ENCODE measurements at regions not wholly inside any gene's neighbourhood (a gene's known extent, or its start where the extent isn't known, plus 50 kb on each side); places are given as distances from the start of the nearest gene placed in this dataset.
"Not testable (repeated sequence)": the region's sequence is repeated elsewhere in the genome, so short reads cannot be mapped to it uniquely, and the experiment has no call there.

DNA sequence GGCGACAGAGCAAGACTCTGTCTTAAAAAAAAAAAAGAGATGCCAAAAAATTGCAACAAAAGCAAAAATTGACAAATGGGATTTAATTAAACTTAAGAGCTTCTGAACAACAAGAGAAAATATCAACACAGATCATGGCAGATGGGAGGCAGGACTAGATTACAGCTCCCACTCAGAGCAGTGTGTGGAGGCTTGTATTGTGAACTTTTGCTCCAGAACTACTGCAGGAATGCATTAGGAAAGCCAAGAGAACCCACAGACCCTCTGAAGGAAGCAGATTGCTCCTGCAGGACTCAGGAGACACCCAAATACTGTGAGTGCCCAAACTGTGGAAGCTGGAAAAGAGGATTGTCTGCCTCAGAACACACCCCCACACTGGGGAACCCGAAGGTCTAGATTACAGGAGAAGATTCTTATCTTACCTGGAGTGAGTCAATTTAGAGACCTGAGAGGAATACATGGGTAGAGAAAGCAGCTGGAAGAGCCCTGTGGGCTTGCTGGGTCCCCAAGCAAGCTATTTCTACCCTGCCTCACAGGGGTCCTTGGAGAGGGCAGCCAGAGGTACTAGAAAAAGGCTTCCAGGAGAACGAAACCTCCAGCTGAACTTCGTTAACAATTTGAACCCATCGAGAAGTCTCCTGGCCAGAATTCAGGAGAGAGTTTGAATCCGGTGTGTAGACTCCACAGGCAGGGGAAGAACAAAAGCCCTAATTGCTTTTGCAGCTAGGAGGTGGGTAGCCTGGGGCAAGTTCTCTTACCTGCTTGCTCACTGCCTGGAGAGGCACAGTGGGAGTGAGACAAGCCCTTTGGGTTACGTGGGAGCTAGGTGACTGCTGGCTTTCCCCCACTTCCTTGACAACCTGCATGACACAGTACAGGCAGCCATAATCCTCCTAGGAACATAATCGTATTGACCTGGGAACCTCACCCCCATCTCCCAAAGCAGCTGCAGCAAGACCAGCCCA lies 593.4 kb upstream of the RGMB start:
- no peaks in the 10 kb centered on the region for H3K27me3 ChIP-seq (replicated peaks; ENCODE audit: control insufficient read depth, insufficient read depth, low read length)
- no peak for DNase-seq (ENCODE audit: extremely low read depth, insufficient read length)
- TF ChIP-seq, protein P1, sequence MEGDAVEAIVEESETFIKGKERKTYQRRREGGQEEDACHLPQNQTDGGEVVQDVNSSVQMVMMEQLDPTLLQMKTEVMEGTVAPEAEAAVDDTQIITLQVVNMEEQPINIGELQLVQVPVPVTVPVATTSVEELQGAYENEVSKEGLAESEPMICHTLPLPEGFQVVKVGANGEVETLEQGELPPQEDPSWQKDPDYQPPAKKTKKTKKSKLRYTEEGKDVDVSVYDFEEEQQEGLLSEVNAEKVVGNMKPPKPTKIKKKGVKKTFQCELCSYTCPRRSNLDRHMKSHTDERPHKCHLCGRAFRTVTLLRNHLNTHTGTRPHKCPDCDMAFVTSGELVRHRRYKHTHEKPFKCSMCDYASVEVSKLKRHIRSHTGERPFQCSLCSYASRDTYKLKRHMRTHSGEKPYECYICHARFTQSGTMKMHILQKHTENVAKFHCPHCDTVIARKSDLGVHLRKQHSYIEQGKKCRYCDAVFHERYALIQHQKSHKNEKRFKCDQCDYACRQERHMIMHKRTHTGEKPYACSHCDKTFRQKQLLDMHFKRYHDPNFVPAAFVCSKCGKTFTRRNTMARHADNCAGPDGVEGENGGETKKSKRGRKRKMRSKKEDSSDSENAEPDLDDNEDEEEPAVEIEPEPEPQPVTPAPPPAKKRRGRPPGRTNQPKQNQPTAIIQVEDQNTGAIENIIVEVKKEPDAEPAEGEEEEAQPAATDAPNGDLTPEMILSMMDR (IDR thresholded peaks at IDR 0.05; ENCODE audit: insufficient read depth, low read length, poor library complexity, severe bottlenecking) = no peak
- no peak overlapping the region for H3K4me3 ChIP-seq (replicated peaks; ENCODE audit: low read depth, low read length)
- no peaks in the 10 kb centered on the region for H3K36me3 ChIP-seq (ENCODE audit: control insufficient read depth, insufficient read depth, low read length)

DNA sequence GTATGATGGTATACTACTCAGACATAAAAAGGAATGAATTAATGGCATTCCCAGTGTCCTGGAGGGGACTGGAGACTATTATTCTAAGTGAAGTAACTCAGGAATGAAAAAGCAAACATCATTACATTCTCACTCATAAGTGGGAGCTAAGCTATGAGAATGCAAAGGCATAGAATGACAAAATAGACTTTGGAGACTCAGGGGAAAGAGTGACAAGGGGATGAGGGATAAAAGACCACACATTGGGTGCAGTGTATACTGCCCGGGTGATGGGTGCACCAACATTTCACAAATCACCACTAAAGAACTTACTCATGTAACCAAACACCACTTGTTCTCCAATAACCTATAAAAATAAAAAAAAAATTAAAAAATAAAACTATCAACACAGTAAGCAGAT lies 587.3 kb upstream of the RGMB start:
- TF ChIP-seq, protein P1 (IDR thresholded peaks at IDR 0.05; ENCODE audit: insufficient read depth, low read length, poor library complexity, severe bottlenecking) = no peak
- no peaks in the 10 kb centered on the region for H3K36me3 ChIP-seq (ENCODE audit: control insufficient read depth, insufficient read depth, low read length)

GRCh38 chr5:98187945-98188344 lies 585.5 kb upstream of the RGMB start:
- H3K4me3 ChIP-seq (replicated peaks; ENCODE audit: low read depth, low read length) = no peak overlapping the region
- no peak for DNase-seq (ENCODE audit: extremely low read depth, insufficient read length)
- H3K36me3 ChIP-seq (ENCODE audit: control insufficient read depth, insufficient read depth, low read length) = no peaks in the 10 kb centered on the region
- H3K27me3 ChIP-seq (replicated peaks; ENCODE audit: control insufficient read depth, insufficient read depth, low read length) = no peaks in the 10 kb centered on the region; the same call in 1 of the 2 replicates
- TF ChIP-seq, protein P1 (IDR thresholded peaks at IDR 0.05; ENCODE audit: insufficient read depth, low read length, poor library complexity, severe bottlenecking) = no peak

More for the DNA sequence above, 587.3 kb upstream of the RGMB start:
- Histone ChIP-seq H3K4me3 (replicated peaks; ENCODE audit: low read depth, low read length) (no peak overlapping the region), H3K27me3 (replicated peaks; ENCODE audit: control insufficient read depth, insufficient read depth, low read length) (no peaks in the 10 kb centered on the region; the same call in 1 of the 2 replicates)
- no peak for DNase-seq (ENCODE audit: extremely low read depth, insufficient read length)

DNA sequence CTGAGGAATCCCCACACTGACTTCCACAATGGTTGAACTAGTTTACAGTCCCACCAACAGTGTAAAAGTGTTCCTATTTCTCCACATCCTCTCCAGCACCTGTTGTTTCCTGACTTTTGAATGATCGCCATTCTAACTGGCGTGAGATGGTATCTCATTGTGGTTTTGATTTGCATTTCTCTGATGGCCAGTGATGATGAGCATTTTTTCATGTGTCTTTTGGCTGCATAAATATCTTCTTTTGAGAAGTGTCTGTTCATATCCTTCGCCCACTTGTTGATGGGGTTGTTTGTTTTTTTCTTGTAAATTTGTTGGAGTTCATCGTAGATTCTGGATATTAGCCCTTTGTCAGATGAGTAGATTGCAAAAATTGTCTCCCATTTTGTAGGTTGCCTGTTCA lies 583.1 kb upstream of the RGMB start:
- not testable (repeated sequence) for H3K36me3 ChIP-seq (ENCODE audit: control insufficient read depth, insufficient read depth, low read length); H3K4me3 ChIP-seq (replicated peaks; ENCODE audit: low read depth, low read length); H3K27me3 ChIP-seq (replicated peaks; ENCODE audit: control insufficient read depth, insufficient read depth, low read length); DNase-seq (ENCODE audit: extremely low read depth, insufficient read length)

- no peak for DNase-seq (ENCODE audit: extremely low read depth, insufficient read length)
- Histone ChIP-seq H3K27me3 (replicated peaks; ENCODE audit: control insufficient read depth, insufficient read depth, low read length) (no peaks in the 10 kb centered on the region), H3K36me3 (ENCODE audit: control insufficient read depth, insufficient read depth, low read length) (no peaks in the 10 kb centered on the region), H3K4me3 (replicated peaks; ENCODE audit: low read depth, low read length) (no peak overlapping the region)
- TF ChIP-seq, protein P1 (IDR thresholded peaks at IDR 0.05; ENCODE audit: insufficient read depth, low read length, poor library complexity, severe bottlenecking) = no peak
These were observed 579.3 kb upstream of the RGMB start for GRCh38 chr5:98193921-98194760.
